ENCODE measurements at regions not wholly inside any gene's neighbourhood (a gene's known extent, or its start where the extent isn't known, plus 50 kb on each side); places are given as distances from the start of the nearest gene placed in this dataset.

DNA sequence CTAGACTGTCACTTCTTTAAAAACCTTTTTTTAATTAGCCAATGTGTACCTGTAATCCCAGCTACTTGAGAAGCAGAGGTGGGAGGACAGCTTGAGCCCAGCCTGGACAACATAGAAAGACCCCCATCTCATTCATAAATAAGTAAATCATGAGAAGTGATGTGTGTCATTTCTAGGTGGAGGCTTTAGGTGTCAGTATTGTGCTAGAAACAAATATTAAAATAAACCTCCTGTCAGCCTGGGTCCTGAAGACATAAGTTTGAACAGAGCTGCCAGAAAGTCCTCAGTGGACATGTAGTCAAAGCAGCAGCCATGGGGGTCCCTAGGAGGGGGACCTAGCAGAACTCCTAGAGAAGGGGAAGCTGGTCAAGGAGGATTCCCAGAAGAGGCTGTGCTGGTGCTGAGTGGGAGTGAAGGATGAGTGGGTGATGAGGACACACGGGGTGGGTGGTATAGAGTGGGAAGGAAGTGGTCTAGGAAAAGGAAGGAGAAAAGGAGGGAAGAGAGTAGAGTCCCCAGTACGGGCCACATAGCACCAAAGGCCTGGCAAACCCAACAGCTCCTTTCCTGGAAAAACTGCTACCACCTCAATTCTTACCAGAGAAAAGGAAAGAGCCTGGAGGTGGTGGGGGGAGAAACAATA is 316.6 kb upstream of the NCKAP5 start:
- Mint-ChIP-seq H3K4me1 (ENCODE audit: insufficient read depth, unreplicated experiment) (peaks cover 7% of the 10 kb centered on the region), H3K27ac (ENCODE audit: low read depth, unreplicated experiment) (no peak overlapping the region), H3K36me3 (ENCODE audit: insufficient read depth, unreplicated experiment) (no peaks in the 10 kb centered on the region), H3K9me3 (ENCODE audit: unreplicated experiment) (no peaks in the 10 kb centered on the region), H3K4me3 (ENCODE audit: unreplicated experiment) (no peak overlapping the region), H3K27me3 (ENCODE audit: insufficient read depth, unreplicated experiment) (peaks cover 27% of the 10 kb centered on the region)
- DNase-seq (ENCODE audit: unreplicated experiment), result peak; percentile 28
- TF ChIP-seq, protein P1, sequence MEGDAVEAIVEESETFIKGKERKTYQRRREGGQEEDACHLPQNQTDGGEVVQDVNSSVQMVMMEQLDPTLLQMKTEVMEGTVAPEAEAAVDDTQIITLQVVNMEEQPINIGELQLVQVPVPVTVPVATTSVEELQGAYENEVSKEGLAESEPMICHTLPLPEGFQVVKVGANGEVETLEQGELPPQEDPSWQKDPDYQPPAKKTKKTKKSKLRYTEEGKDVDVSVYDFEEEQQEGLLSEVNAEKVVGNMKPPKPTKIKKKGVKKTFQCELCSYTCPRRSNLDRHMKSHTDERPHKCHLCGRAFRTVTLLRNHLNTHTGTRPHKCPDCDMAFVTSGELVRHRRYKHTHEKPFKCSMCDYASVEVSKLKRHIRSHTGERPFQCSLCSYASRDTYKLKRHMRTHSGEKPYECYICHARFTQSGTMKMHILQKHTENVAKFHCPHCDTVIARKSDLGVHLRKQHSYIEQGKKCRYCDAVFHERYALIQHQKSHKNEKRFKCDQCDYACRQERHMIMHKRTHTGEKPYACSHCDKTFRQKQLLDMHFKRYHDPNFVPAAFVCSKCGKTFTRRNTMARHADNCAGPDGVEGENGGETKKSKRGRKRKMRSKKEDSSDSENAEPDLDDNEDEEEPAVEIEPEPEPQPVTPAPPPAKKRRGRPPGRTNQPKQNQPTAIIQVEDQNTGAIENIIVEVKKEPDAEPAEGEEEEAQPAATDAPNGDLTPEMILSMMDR (IDR thresholded peaks at IDR 0.05; ENCODE audit: unreplicated experiment), result peak; percentile 31
- intact Hi-C loops (cut with micrococcal nuclease), result loop anchor here (5.0 kb wide), 3 partner anchors 322 to 1012 kb away; no protein-coding TSS in a partner anchor
- BruUV-seq (replicated peaks), result no TSS peak
- ChIA-PET CTCF (interaction anchor here (0.6 to 7.3 kb wide), 19 partner anchors 23 to 981 kb away, joined by 3 to 61 read pairs (median 4); no protein-coding TSS in a partner anchor), POLR2A (no interaction called here)

DNA sequence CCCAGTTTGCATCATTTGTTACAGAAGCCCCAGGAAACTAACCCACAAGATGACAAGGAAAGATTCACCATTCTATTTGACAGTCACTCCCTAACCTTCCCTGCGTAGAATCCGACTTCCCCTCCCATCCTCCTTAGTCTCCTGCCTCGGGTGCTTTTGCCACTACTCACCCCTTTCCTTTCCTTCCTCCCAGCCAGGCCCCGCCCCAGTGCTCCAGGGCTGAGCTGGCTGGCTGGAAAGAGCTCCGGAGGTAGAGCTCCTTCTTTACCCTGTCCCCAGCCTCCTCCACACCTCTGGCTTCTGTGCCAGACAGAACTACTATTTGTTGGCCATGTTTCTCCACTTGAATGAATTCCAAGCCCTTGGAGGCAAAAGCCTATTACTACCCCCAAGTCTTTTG is 317.6 kb upstream of the NCKAP5 start:
- H3K4me3 Mint-ChIP-seq (ENCODE audit: unreplicated experiment), result no peak overlapping the region
- CTCF ChIA-PET, result interaction anchor here (0.5 to 7.3 kb wide), 27 partner anchors 11 to 1054 kb away, joined by 3 to 61 read pairs (median 4); no protein-coding TSS in a partner anchor
- peak; percentile 39 for DNase-seq (ENCODE audit: unreplicated experiment)

DNA sequence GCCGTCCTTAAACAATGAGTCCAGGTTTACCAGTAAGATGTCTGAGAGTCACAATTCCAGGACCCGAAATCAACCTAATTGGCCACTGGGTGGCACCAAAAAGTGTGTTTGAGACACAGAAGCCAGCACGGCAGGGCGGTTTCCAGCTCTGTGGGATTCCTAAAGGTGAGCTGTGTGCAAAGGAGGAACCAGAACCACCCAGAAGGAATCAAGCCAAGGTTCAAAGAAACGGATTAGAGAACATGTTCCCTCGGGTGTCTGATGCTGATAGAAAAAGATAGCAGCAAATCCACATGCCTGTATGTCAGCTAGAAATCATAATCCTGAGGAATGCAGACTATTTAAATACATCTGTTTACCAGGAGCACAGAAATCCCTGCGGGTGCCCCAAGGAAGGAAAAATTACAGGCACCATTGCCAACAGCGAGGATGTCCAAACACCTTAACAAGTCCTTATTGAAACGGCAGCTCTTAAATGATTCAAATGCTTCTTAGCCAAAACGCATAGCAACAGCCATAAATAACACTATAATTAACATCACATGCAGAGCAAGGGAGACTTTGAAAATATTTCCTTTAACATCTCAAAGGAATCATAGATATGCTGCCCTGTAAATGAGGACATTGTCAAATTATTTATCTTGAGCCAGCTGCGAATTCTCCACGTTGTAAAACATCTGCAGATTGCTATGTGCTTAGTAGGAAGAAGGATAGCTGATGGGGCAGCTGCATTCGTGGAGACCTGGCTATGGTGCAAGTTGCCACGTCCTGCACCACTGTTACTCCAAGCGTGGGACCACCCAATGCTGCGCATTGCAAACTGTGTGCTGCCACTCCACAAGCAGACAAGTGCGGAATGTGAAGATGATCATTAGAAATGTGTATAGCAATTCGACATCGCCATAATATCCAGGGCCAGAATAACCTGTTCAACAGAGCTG is 318.7 kb upstream of the NCKAP5 start:
- peaks cover 14% of the 10 kb centered on the region for H3K27me3 Mint-ChIP-seq (ENCODE audit: insufficient read depth, unreplicated experiment)
- peak; percentile 87 for DNase-seq (ENCODE audit: unreplicated experiment)
- CTCF ChIA-PET, result interaction anchor here (0.6 to 7.3 kb wide), 42 partner anchors 8 to 1369 kb away, joined by 3 to 61 read pairs (median 3); no protein-coding TSS in a partner anchor
- POLR2A ChIA-PET, result interaction anchor here (0.7 kb wide), 1 partner anchor 36 kb away, joined by 6 read pairs; no protein-coding TSS in a partner anchor
- intact Hi-C loops (cut with micrococcal nuclease), result loop anchor here (1.0 to 5.0 kb wide), 7 partner anchors 232 to 1010 kb away; no protein-coding TSS in a partner anchor
- no peaks in the 10 kb centered on the region for H3K9me3 Mint-ChIP-seq (ENCODE audit: unreplicated experiment)
- BruUV-seq (replicated peaks), result no TSS peak
- no peak overlapping the region for H3K27ac Mint-ChIP-seq (ENCODE audit: low read depth, unreplicated experiment)
- TF ChIP-seq, protein P1 (IDR thresholded peaks at IDR 0.05; ENCODE audit: unreplicated experiment), result peak; percentile 52
- no peaks in the 10 kb centered on the region for H3K36me3 Mint-ChIP-seq (ENCODE audit: insufficient read depth, unreplicated experiment)
- H3K4me1 Mint-ChIP-seq (ENCODE audit: insufficient read depth, unreplicated experiment), result peaks cover 7% of the 10 kb centered on the region
- no peak overlapping the region for H3K4me3 Mint-ChIP-seq (ENCODE audit: unreplicated experiment)

More for the DNA sequence above, 317.6 kb upstream of the NCKAP5 start:
- no peaks in the 10 kb centered on the region for H3K36me3 Mint-ChIP-seq (ENCODE audit: insufficient read depth, unreplicated experiment)
- no TSS peak for BruUV-seq (replicated peaks)
- no peak overlapping the region for H3K27ac Mint-ChIP-seq (ENCODE audit: low read depth, unreplicated experiment)
- H3K27me3 Mint-ChIP-seq (ENCODE audit: insufficient read depth, unreplicated experiment), result peaks cover 25% of the 10 kb centered on the region
- H3K4me1 Mint-ChIP-seq (ENCODE audit: insufficient read depth, unreplicated experiment), result peaks cover 7% of the 10 kb centered on the region
- POLR2A ChIA-PET, result no interaction called here
- TF ChIP-seq, protein P1 (IDR thresholded peaks at IDR 0.05; ENCODE audit: unreplicated experiment), result no peak
- intact Hi-C loops (cut with micrococcal nuclease), result loop anchor here (1.0 to 5.0 kb wide), 7 partner anchors 233 to 1011 kb away; no protein-coding TSS in a partner anchor
- H3K9me3 Mint-ChIP-seq (ENCODE audit: unreplicated experiment), result no peaks in the 10 kb centered on the region

DNA sequence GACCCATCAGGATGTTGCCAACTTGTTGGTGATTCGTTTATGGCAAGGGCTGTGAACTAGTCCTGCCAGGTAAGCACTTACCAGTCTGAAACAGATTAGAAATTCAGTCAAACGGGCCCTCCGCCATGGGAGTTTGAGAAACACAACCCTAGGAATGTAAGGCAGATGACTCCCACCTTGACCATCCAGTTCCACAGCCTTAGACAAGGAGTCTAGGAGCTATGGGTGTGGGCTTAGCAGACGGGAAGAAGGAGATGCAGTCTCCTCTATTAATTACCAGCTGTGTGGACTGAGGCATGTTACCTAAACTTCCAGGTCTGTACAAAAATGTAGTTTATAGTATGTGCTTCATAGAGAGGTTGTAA is 319.4 kb upstream of the NCKAP5 start:
- peaks cover 7% of the 10 kb centered on the region for H3K4me1 Mint-ChIP-seq (ENCODE audit: insufficient read depth, unreplicated experiment)
- no peaks in the 10 kb centered on the region for H3K9me3 Mint-ChIP-seq (ENCODE audit: unreplicated experiment)
- H3K4me3 Mint-ChIP-seq (ENCODE audit: unreplicated experiment), result no peak overlapping the region
- ChIA-PET POLR2A (no interaction called here), CTCF (interaction anchor here (0.6 to 7.3 kb wide), 15 partner anchors 51 to 1033 kb away, joined by 3 to 61 read pairs (median 4); no protein-coding TSS in a partner anchor)
- intact Hi-C loops (cut with micrococcal nuclease), result loop anchor here (2.0 to 5.0 kb wide), 5 partner anchors 231 to 1010 kb away; no protein-coding TSS in a partner anchor
- no peak overlapping the region for H3K27ac Mint-ChIP-seq (ENCODE audit: low read depth, unreplicated experiment)
- peaks cover 14% of the 10 kb centered on the region for H3K27me3 Mint-ChIP-seq (ENCODE audit: insufficient read depth, unreplicated experiment)
- no peaks in the 10 kb centered on the region for H3K36me3 Mint-ChIP-seq (ENCODE audit: insufficient read depth, unreplicated experiment)
- no peak for DNase-seq (ENCODE audit: unreplicated experiment)
- BruUV-seq (replicated peaks), result no TSS peak
- TF ChIP-seq, protein P1 (IDR thresholded peaks at IDR 0.05; ENCODE audit: unreplicated experiment), result no peak
